GM12864 (cell line): ENCODE measurements at regions not wholly inside any gene's neighbourhood (a gene's known extent, or its start where the extent isn't known, plus 50 kb on each side); places are given as distances from the start of the nearest gene placed in this dataset.
A peak's percentile ranks its signal among the peaks of the same experiment; 100 is the strongest.
"Not testable (repeated sequence)": the region's sequence is repeated elsewhere in the genome, so short reads cannot be mapped to it uniquely, and the experiment has no call there.

ENCODE experiments used
- DNase-seq: peaks from one replicate; pipeline ENCODE4 v3.0.0-alpha.2; 2011; ENCODE audit warnings: low read depth
- H3K4me3 ChIP-seq: 2 replicates; pipeline ENCODE4 v1.5.1; 2011; ENCODE audit warnings: mild to moderate bottlenecking, low read depth, low read length, control low read depth
- TF ChIP-seq, protein P1 (sequence below): IDR thresholded peaks from 2 replicates; pipeline ENCODE4 v1.5.1; 2011; ENCODE audit warnings: low read depth, mild to moderate bottlenecking, moderate library complexity, low read length, control low read depth, inconsistent platforms; ENCODE audit errors: missing control alignments

GRCh38 chr22:22120160-22120559 is 124.4 kb upstream of the VPREB1 start:
- H3K4me3 ChIP-seq = no peak overlapping the region
- TF ChIP-seq, protein P1, sequence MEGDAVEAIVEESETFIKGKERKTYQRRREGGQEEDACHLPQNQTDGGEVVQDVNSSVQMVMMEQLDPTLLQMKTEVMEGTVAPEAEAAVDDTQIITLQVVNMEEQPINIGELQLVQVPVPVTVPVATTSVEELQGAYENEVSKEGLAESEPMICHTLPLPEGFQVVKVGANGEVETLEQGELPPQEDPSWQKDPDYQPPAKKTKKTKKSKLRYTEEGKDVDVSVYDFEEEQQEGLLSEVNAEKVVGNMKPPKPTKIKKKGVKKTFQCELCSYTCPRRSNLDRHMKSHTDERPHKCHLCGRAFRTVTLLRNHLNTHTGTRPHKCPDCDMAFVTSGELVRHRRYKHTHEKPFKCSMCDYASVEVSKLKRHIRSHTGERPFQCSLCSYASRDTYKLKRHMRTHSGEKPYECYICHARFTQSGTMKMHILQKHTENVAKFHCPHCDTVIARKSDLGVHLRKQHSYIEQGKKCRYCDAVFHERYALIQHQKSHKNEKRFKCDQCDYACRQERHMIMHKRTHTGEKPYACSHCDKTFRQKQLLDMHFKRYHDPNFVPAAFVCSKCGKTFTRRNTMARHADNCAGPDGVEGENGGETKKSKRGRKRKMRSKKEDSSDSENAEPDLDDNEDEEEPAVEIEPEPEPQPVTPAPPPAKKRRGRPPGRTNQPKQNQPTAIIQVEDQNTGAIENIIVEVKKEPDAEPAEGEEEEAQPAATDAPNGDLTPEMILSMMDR = no peak
- no peak for DNase-seq

GRCh38 chr22:22118987-22119386 is 125.6 kb upstream of the VPREB1 start:
- no peak for DNase-seq
- no peak overlapping the region for H3K4me3 ChIP-seq
- TF ChIP-seq, protein P1 = no peak

DNA sequence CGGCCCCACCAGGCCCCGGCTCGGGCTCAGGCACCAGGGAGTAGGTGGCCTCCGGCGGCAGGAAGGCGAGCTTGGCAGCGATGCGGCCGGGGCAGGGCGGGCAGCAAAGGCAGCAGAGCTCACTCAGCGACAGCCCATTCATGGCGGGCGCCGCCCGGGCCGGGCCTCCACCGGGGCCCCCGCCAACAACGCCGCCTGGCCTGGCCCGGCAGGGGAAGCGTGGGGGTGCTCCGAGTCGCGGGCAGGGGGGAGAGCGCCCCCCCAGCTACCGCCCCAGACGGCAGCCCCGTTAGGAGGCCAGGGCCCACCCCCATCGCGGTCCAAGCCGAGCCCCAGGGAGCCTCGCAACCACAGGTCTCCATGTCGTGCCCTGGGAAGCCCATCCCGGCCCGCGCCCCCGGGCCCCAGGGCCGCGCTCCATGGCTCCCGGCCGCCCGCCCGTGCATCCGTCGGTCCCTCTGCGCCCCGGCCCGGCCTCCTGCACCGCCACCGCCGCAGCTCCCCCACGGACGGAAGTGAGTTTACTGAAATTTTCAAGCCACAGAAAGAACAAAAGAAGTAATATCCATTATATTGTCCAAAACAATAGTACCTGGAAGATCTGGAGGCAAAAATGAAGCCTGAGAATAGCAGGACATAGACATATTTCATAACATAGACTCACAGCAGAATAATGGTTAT is 126.6 kb upstream of the VPREB1 start:
- DNase-seq = not testable (repeated sequence)
- peak overlapping the region; percentile 23; the same call in 1 of the 2 replicates for H3K4me3 ChIP-seq

GRCh38 chr22:22116997-22117770 is 127.4 kb upstream of the VPREB1 start:
- not testable (repeated sequence) for DNase-seq, H3K4me3 ChIP-seq

- H3K4me3 ChIP-seq = no peak overlapping the region
- TF ChIP-seq, protein P1 = no peak
- DNase-seq = no peak
These were observed 130.9 kb upstream of the VPREB1 start for GRCh38 chr22:22113701-22114100.

DNA sequence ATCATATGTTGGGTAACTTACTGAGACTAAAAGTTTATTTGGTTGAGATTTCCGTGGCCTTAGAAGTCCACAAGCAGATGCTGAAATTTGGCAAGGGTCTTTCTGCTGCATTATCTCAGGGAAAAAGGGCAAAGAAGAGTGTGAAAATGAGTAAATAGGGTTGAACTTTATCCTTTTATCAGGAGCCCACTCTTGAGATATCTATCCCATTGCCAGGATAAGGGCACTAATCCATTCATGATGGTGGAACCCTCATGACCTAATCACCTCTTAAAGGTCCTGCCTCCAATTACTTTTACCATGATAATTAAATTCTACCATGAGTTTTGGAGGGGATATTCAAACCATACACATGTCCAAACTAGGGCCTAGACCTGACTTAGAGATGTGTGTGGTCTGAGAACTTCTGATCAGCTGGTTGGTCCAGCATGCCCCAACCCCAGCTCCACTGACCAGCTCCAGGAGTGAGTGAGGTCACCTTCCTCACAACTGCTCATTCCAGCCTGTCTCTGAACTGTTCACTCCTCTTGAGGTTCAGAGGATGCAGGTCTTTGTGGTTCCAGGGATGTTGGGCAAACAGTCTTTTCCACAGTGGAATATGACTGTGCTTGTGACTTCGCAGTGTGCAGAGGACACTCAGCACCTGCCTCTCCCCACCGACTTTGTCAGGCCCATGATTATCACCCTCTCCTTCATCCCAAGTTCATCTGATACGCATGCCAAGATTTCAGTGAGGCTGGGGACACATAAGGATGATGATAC is 130.1 kb upstream of the TOP3B start:
- no peak for DNase-seq
- TF ChIP-seq, protein P1 = no peak
- no peak overlapping the region for H3K4me3 ChIP-seq

DNA sequence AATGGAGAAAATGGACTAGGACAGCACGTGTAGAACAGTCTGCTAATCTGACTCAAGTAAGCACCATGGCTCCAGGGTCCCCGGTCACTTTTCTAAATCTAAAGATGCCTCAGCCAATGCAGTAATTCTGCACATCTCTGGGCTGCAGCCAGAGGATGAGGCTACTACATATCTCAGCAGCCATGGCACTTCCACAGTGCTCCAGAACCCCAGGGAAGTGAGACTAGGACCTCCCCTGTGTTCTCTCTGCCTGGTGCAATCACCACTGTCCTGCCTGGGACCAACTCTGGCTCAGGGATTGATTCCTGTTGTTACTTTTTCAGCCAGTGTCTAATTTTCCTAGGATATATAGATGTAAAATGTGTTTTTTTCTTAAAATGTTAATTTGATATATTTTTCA is 129.4 kb upstream of the TOP3B start:
- DNase-seq = no peak
- H3K4me3 ChIP-seq = no peak overlapping the region
- TF ChIP-seq, protein P1 = no peak
